ENCODE measurements at regions not wholly inside any gene's neighbourhood (a gene's known extent, or its start where the extent isn't known, plus 50 kb on each side); places are given as distances from the start of the nearest gene placed in this dataset.

DNA sequence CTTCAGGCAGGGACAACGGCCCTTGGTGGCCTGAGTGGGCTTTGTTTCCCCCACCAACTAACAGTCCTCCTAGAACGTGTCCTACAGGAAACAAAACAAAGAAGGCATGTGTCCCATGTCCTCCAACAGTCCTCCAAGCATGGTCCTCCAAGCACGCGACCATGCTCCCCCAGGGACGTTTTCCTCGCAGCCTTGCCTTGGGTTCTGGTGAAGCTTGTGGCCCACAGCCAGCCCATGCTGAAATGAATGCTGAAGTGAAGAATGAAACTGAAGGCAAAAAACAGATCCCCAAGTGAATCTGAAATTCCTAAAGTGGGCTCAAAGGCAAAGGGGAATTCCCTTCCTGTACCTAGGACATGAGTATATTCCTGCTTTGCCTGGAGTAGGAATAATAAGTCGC lies 176.6 kb downstream of the JCAD start:
- TF ChIP-seq, protein P1, sequence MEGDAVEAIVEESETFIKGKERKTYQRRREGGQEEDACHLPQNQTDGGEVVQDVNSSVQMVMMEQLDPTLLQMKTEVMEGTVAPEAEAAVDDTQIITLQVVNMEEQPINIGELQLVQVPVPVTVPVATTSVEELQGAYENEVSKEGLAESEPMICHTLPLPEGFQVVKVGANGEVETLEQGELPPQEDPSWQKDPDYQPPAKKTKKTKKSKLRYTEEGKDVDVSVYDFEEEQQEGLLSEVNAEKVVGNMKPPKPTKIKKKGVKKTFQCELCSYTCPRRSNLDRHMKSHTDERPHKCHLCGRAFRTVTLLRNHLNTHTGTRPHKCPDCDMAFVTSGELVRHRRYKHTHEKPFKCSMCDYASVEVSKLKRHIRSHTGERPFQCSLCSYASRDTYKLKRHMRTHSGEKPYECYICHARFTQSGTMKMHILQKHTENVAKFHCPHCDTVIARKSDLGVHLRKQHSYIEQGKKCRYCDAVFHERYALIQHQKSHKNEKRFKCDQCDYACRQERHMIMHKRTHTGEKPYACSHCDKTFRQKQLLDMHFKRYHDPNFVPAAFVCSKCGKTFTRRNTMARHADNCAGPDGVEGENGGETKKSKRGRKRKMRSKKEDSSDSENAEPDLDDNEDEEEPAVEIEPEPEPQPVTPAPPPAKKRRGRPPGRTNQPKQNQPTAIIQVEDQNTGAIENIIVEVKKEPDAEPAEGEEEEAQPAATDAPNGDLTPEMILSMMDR (IDR thresholded peaks at IDR 0.05; ENCODE audit: extremely low read depth, missing control alignments): no peak
- no peak for DNase-seq (ENCODE audit: low spot score)

DNA sequence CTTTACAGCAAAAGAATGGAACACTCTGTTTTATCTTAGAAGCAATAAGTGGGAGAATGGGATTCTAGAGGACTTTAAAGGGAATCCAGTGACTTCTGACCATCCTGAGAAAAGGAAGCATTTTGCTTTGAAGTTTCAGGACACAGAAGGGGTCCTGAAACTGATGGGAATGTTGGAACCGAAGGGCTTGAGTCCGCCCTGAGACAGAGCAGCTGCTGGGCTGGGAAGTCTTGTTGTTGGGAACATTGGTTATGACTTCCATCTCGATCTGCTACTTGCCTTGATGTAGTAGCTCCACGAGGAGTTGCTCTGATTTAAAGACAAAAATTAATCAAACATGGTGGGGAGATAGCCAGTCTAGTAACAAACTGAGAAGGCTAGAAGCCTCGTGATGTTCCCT lies 177.6 kb downstream of the JCAD start:
- TF ChIP-seq, protein P1 (IDR thresholded peaks at IDR 0.05; ENCODE audit: extremely low read depth, missing control alignments): no peak

DNA sequence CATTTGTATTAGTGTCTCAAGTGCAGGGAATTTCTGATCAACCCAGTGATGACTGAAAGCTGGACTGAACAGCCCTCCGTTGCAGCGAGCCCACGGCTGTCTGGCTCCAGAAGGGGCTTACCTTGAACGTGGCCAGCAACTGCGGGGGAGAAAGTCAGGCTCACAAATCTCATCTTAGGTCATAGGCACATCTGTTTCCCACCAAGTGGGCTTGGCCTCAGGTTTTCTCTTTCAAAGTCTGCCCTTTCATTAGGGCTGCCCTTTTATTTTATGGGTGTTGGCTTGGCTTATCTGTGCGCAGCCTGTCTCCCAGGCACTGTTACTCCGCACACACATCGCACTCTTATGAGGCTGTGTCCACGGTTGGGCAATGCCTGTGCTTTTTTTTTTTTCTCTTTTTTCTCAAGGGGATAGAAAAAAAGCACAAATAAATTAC lies 178.0 kb downstream of the JCAD start:
- TF ChIP-seq, protein P1 (IDR thresholded peaks at IDR 0.05; ENCODE audit: extremely low read depth, missing control alignments): no peak
- no peak for DNase-seq (ENCODE audit: low spot score)

More for the DNA sequence above, 177.6 kb downstream of the JCAD start:
- DNase-seq (ENCODE audit: low spot score): no peak

DNA sequence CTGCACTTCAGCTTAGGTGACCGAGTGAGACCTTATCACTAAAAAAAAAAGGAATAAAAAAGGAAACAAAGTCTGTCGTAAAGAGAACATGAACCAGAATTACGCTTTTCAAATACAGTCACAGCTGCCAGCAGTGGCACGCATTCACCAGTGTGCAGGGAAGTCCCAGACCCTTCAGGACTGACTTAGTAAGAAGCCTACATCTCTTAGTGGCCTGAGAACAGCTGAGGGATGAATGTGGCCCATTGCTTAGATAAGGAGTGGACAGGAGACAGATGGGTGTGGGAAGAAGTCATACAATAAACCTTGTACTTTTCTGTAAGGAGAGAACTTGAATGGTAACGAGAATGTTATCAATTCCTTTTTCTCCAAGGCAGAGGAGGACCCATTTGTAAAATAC lies 178.5 kb downstream of the JCAD start:
- no peak for DNase-seq (ENCODE audit: low spot score)
- TF ChIP-seq, protein P1 (IDR thresholded peaks at IDR 0.05; ENCODE audit: extremely low read depth, missing control alignments): no peak

GRCh38 chr10:29879862-29880261 lies 179.5 kb downstream of the JCAD start:
- DNase-seq (ENCODE audit: low spot score): no peak
- TF ChIP-seq, protein P1 (IDR thresholded peaks at IDR 0.05; ENCODE audit: extremely low read depth, missing control alignments): no peak

- no peak for DNase-seq (ENCODE audit: low spot score)
- TF ChIP-seq, protein P1 (IDR thresholded peaks at IDR 0.05; ENCODE audit: extremely low read depth, missing control alignments): no peak
These were observed 180.9 kb downstream of the JCAD start for GRCh38 chr10:29878492-29878891.

DNA sequence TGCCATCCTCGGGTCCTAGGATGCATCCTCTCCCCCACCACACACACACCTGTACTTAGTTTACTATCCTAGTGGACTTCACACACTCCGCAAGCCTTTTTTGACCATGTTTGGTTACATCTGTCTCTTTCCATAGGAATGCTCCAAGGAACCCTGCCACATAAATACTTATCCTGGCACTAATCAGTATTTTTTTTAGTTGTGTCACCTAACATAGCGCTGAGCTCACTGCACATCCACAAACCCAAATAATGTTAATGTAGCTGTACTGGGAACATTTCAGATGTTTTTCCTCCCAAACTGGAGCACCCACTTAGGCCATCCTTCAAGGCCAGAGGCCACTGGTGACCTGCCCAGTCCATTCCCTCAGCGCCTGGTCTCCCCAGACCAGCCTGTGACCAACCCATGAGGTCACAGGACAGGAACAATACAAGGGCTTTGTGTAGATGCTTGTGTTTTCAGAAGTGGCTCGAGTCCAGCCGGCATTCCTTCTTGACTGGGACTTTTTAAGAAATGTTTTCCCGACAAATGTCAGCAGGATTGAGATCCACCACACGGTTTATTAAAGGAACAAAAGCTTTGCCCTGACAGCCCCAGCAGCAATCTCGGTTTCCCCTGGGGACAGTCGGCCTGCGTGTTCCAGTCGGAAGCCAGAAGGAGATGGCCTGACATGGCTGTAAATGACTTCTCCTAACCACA lies 181.4 kb downstream of the JCAD start:
- DNase-seq (ENCODE audit: low spot score): no peak
- TF ChIP-seq, protein P1 (IDR thresholded peaks at IDR 0.05; ENCODE audit: extremely low read depth, missing control alignments): no peak

All from GM20000 (cell line).